NB4 (cell line): ENCODE measurements at regions not wholly inside any gene's neighbourhood (a gene's known extent, or its start where the extent isn't known, plus 50 kb on each side); places are given as distances from the start of the nearest gene placed in this dataset.

Source experiments
- MYC ChIP-seq: IDR thresholded peaks from 2 replicates; pipeline ENCODE4 v1.6.1; 2011; ENCODE audit warnings: low read depth, low read length
- POLR2A ChIP-seq: IDR thresholded peaks from 2 replicates; pipeline ENCODE4 v1.6.1; 2011; ENCODE audit warnings: mild to moderate bottlenecking; ENCODE audit not compliant: insufficient read length; ENCODE audit errors: extremely low read depth
- TF ChIP-seq, protein P1 (sequence below): IDR thresholded peaks from one replicate; pipeline ENCODE4 v1.5.1; 2012; ENCODE audit warnings: low read depth, low read length
- TF ChIP-seq, protein P2 (sequence below): IDR thresholded peaks from 2 replicates; pipeline ENCODE4 v1.6.1; 2011; ENCODE audit warnings: low read depth, low read length

DNA sequence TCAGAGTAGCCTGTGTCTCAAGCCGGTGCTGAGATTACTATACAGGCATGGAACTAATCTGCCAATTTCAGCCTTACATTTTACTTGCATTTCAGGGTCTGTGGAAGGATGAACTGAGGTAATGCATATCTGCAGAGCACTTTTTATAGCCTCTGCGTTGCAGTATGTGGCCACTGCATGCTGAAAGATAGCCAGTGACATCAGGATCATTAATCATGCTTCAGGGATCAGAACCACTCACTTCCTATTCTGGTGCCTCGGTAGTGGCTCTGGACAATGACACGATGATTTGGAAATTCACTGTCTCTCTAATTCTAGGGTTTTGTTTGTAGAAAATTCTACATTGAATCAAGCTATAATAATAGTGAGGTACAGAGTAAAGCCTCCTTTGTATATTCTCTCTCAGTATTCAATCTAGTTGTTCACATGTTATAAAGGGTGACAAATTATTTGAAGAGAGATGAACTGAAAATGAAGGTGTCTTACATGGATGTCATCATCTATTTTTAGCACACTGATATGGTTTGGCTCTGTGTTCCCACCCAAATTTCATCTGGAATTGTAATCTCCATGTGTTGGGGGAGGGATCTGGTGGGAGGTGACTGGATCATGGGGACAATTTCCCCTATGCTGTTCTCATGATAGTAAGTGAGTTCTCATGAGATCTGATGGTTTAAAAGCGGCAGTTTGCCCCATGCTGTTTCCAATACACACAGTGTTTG lies 554.3 kb upstream of the MIS18BP1 start:
- TF ChIP-seq, protein P1, sequence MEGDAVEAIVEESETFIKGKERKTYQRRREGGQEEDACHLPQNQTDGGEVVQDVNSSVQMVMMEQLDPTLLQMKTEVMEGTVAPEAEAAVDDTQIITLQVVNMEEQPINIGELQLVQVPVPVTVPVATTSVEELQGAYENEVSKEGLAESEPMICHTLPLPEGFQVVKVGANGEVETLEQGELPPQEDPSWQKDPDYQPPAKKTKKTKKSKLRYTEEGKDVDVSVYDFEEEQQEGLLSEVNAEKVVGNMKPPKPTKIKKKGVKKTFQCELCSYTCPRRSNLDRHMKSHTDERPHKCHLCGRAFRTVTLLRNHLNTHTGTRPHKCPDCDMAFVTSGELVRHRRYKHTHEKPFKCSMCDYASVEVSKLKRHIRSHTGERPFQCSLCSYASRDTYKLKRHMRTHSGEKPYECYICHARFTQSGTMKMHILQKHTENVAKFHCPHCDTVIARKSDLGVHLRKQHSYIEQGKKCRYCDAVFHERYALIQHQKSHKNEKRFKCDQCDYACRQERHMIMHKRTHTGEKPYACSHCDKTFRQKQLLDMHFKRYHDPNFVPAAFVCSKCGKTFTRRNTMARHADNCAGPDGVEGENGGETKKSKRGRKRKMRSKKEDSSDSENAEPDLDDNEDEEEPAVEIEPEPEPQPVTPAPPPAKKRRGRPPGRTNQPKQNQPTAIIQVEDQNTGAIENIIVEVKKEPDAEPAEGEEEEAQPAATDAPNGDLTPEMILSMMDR: no peak
- TF ChIP-seq MYC (no peak), POLR2A (no peak)
- TF ChIP-seq, protein P2, sequence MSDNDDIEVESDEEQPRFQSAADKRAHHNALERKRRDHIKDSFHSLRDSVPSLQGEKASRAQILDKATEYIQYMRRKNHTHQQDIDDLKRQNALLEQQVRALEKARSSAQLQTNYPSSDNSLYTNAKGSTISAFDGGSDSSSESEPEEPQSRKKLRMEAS: no peak
